GM12891 (cell line): ENCODE measurements at regions not wholly inside any gene's neighbourhood (a gene's known extent, or its start where the extent isn't known, plus 50 kb on each side); places are given as distances from the start of the nearest gene placed in this dataset.

Experiments
- POLR2A ChIP-seq: IDR thresholded peaks from 2 replicates; pipeline ENCODE4 v1.6.1; 2011; ENCODE audit warnings: low read depth, low read length, control low read depth
- POLR2AphosphoS5 ChIP-seq: IDR thresholded peaks from 2 replicates; pipeline ENCODE4 v1.6.1; 2011; ENCODE audit warnings: low read depth, low read length, control low read depth

DNA sequence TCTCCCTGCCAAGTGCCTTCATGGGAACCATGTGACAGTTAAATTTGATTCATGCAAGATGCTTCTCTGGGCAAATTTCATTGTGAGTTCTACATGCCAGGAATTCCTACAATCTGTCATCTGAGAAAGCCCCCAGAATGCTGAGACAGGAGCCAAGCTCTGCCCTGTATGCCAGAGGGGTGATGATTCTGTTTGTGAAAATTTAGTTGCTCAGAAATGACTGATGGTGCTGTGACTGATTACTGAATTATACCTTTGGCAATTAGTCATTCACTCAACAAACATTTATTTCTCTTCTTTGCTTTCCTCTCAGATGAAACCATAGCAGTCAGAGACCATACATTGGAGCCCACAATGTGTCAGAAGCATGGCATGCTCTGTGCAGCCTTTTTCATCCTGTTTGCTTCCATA, 69.0 kb upstream of the ZBED5 start:
- TF ChIP-seq POLR2A (no peak), POLR2AphosphoS5 (no peak)
